NCI-H128 (cell line): ENCODE measurements at regions not wholly inside any gene's neighbourhood (a gene's known extent, or its start where the extent isn't known, plus 50 kb on each side); places are given as distances from the start of the nearest gene placed in this dataset.

Source experiments
- DNase-seq: peaks from one replicate; lab custom pipeline; 2025; ENCODE audit not compliant: unreplicated experiment; lab: John Stamatoyannopoulos, UW

- DNase-seq, result no peak
Measured at GRCh38 chr9:23934291-23934906, 108.4 kb upstream of the ELAVL2 start.

- DNase-seq, result no peak
Measured at GRCh38 chr9:23933348-23933747, 107.3 kb upstream of the ELAVL2 start.

- no peak for DNase-seq
Measured at GRCh38 chr9:23926368-23926767, 100.3 kb upstream of the ELAVL2 start.

- no peak for DNase-seq
Measured at GRCh38 chr9:23914431-23915003, 88.5 kb upstream of the ELAVL2 start.

GRCh38 chr9:23907343-23907742, 81.3 kb upstream of the ELAVL2 start:
- no peak for DNase-seq

- no peak for DNase-seq
Measured at GRCh38 chr9:23887781-23888180, 61.7 kb upstream of the ELAVL2 start.
